ENCODE measurements at regions not wholly inside any gene's neighbourhood (a gene's known extent, or its start where the extent isn't known, plus 50 kb on each side); places are given as distances from the start of the nearest gene placed in this dataset.

- peak; percentile 57 for DNase-seq (ENCODE audit: extremely low spot score, unreplicated experiment)
- H3K9me3 Mint-ChIP-seq (ENCODE audit: unreplicated experiment) = no peaks in the 10 kb centered on the region
- H3K4me3 Mint-ChIP-seq (ENCODE audit: unreplicated experiment) = no peak overlapping the region
- no peaks in the 10 kb centered on the region for H3K36me3 Mint-ChIP-seq (ENCODE audit: unreplicated experiment)
- no peak for TF ChIP-seq CTCF (IDR thresholded peaks at IDR 0.05)
- no peak overlapping the region for H3K27ac Mint-ChIP-seq (ENCODE audit: unreplicated experiment)
- H3K4me1 Mint-ChIP-seq (ENCODE audit: unreplicated experiment) = no peaks in the 10 kb centered on the region
- H3K27me3 Mint-ChIP-seq (ENCODE audit: unreplicated experiment) = peaks cover 10% of the 10 kb centered on the region
Observed at GRCh38 chr6:1013656-1014430, 298.1 kb upstream of the FOXQ1 start.

GRCh38 chr6:1009103-1009502, 302.8 kb upstream of the FOXQ1 start:
- TF ChIP-seq CTCF (IDR thresholded peaks at IDR 0.05) = no peak
- H3K9me3 Mint-ChIP-seq (ENCODE audit: unreplicated experiment) = no peaks in the 10 kb centered on the region
- no peak overlapping the region for H3K4me3 Mint-ChIP-seq (ENCODE audit: unreplicated experiment)
- peaks cover 5% of the 10 kb centered on the region for H3K27me3 Mint-ChIP-seq (ENCODE audit: unreplicated experiment)
- no peak overlapping the region for H3K27ac Mint-ChIP-seq (ENCODE audit: unreplicated experiment)
- DNase-seq (ENCODE audit: extremely low spot score, unreplicated experiment) = no peak
- no peaks in the 10 kb centered on the region for H3K4me1 Mint-ChIP-seq (ENCODE audit: unreplicated experiment)
- no peaks in the 10 kb centered on the region for H3K36me3 Mint-ChIP-seq (ENCODE audit: unreplicated experiment)

GRCh38 chr6:1007159-1007558, 304.7 kb upstream of the FOXQ1 start:
- Mint-ChIP-seq H3K27me3 (ENCODE audit: unreplicated experiment) (peaks cover 5% of the 10 kb centered on the region), H3K36me3 (ENCODE audit: unreplicated experiment) (no peaks in the 10 kb centered on the region)

GRCh38 chr6:1004885-1005630, 306.8 kb upstream of the FOXQ1 start:
- no peaks in the 10 kb centered on the region for H3K4me1 Mint-ChIP-seq (ENCODE audit: unreplicated experiment)
- H3K27ac Mint-ChIP-seq (ENCODE audit: unreplicated experiment) = no peak overlapping the region
- no peaks in the 10 kb centered on the region for H3K36me3 Mint-ChIP-seq (ENCODE audit: unreplicated experiment)
- no peak for DNase-seq (ENCODE audit: extremely low spot score, unreplicated experiment)
- H3K9me3 Mint-ChIP-seq (ENCODE audit: unreplicated experiment) = no peaks in the 10 kb centered on the region
- no peak for TF ChIP-seq CTCF (IDR thresholded peaks at IDR 0.05)
- H3K27me3 Mint-ChIP-seq (ENCODE audit: unreplicated experiment) = peaks cover 5% of the 10 kb centered on the region
- no peak overlapping the region for H3K4me3 Mint-ChIP-seq (ENCODE audit: unreplicated experiment)

More at GRCh38 chr6:1007159-1007558, 304.7 kb upstream of the FOXQ1 start:
- TF ChIP-seq CTCF (IDR thresholded peaks at IDR 0.05) = no peak
- Mint-ChIP-seq H3K4me1 (ENCODE audit: unreplicated experiment) (no peaks in the 10 kb centered on the region), H3K27ac (ENCODE audit: unreplicated experiment) (no peak overlapping the region), H3K9me3 (ENCODE audit: unreplicated experiment) (no peaks in the 10 kb centered on the region), H3K4me3 (ENCODE audit: unreplicated experiment) (no peak overlapping the region)
- DNase-seq (ENCODE audit: extremely low spot score, unreplicated experiment) = no peak

All from osteocyte (in vitro differentiated cells).